ENCODE measurements at regions not wholly inside any gene's neighbourhood (a gene's known extent, or its start where the extent isn't known, plus 50 kb on each side); places are given as distances from the start of the nearest gene placed in this dataset.
A peak's percentile ranks its signal among the peaks of the same experiment; 100 is the strongest.

- ATAC-seq: no peak
These were observed 556.0 kb downstream of the BNC2 start for GRCh38 chr9:16314476-16314875.

- ATAC-seq: no peak
These were observed 554.8 kb downstream of the BNC2 start for GRCh38 chr9:16315720-16316119.

GRCh38 chr9:16316456-16316855, 554.0 kb downstream of the BNC2 start:
- no peak for ATAC-seq

- no peak for ATAC-seq
These were observed 553.3 kb downstream of the BNC2 start for GRCh38 chr9:16316911-16317817.

- ATAC-seq: no peak
These were observed 551.9 kb downstream of the BNC2 start for GRCh38 chr9:16318516-16319060.

- no peak for ATAC-seq
These were observed 550.8 kb downstream of the BNC2 start for GRCh38 chr9:16319646-16320045.

- ATAC-seq: no peak
These were observed 550.0 kb downstream of the BNC2 start for GRCh38 chr9:16320338-16320902.

GRCh38 chr9:16321461-16322119, 548.9 kb downstream of the BNC2 start:
- ATAC-seq: peak; percentile 65

GRCh38 chr9:16322849-16323248, 547.6 kb downstream of the BNC2 start:
- no peak for ATAC-seq

- ATAC-seq: no peak
These were observed 544.5 kb downstream of the BNC2 start for GRCh38 chr9:16325966-16326365.

GRCh38 chr9:16328349-16328748, 542.1 kb downstream of the BNC2 start:
- ATAC-seq: no peak

- no peak for ATAC-seq
These were observed 540.8 kb downstream of the BNC2 start for GRCh38 chr9:16329671-16330113.

GRCh38 chr9:16331031-16331430, 539.4 kb downstream of the BNC2 start:
- no peak for ATAC-seq

- no peak for ATAC-seq
These were observed 538.9 kb downstream of the BNC2 start for GRCh38 chr9:16331527-16331926.

GRCh38 chr9:16333691-16334090, 536.8 kb downstream of the BNC2 start:
- ATAC-seq: no peak

GRCh38 chr9:16335788-16336580, 534.5 kb downstream of the BNC2 start:
- ATAC-seq: peak; percentile 65

GRCh38 chr9:16336833-16337232, 533.6 kb downstream of the BNC2 start:
- ATAC-seq: no peak

- ATAC-seq: peak; percentile 87
These were observed 533.0 kb downstream of the BNC2 start for GRCh38 chr9:16337322-16338029.

- no peak for ATAC-seq
These were observed 529.3 kb downstream of the BNC2 start for GRCh38 chr9:16341177-16341576.

- ATAC-seq: no peak
These were observed 528.0 kb downstream of the BNC2 start for GRCh38 chr9:16342246-16343020.
